ENCODE measurements at regions not wholly inside any gene's neighbourhood (a gene's known extent, or its start where the extent isn't known, plus 50 kb on each side); places are given as distances from the start of the nearest gene placed in this dataset.

DNA sequence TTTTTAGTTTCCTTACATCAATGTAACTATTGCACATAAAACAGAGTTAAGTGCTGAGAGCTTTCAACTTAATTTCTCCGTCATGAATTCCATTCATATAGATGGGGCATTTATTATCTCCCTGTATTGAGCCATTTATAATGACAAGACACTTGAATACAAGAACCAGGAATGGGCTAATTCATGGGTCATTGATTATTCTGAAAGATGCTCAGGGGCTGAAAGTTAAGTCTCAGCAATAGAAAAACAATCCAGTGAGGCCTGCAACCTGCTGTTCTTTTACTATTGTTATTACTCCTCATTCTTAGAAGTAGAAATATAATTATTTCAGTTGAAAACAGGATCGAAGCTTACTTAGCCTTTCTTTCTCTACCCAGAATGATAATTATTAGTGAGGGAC lies 307.7 kb downstream of the MMUT start:
- TF ChIP-seq, protein P1, sequence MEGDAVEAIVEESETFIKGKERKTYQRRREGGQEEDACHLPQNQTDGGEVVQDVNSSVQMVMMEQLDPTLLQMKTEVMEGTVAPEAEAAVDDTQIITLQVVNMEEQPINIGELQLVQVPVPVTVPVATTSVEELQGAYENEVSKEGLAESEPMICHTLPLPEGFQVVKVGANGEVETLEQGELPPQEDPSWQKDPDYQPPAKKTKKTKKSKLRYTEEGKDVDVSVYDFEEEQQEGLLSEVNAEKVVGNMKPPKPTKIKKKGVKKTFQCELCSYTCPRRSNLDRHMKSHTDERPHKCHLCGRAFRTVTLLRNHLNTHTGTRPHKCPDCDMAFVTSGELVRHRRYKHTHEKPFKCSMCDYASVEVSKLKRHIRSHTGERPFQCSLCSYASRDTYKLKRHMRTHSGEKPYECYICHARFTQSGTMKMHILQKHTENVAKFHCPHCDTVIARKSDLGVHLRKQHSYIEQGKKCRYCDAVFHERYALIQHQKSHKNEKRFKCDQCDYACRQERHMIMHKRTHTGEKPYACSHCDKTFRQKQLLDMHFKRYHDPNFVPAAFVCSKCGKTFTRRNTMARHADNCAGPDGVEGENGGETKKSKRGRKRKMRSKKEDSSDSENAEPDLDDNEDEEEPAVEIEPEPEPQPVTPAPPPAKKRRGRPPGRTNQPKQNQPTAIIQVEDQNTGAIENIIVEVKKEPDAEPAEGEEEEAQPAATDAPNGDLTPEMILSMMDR (IDR thresholded peaks at IDR 0.05; ENCODE audit: low read length) = no peak
- no peak for TF ChIP-seq EZH2 (IDR thresholded peaks at IDR 0.05; ENCODE audit: borderline replicate concordance, low read length)

All from OCI-LY1 (cell line).